BJ (cell line): ENCODE measurements at regions not wholly inside any gene's neighbourhood (a gene's known extent, or its start where the extent isn't known, plus 50 kb on each side); places are given as distances from the start of the nearest gene placed in this dataset.

Source experiments
- CTCF ChIA-PET: fragments of 350-600 bp; formaldehyde crosslinking; extraction: SDS; loops from one replicate; lab custom pipeline; 2021; ENCODE audit warnings: antibody characterized with exemption, inconsistent platforms; lab: Yijun Ruan, JAX
- POLR2A ChIA-PET: fragments of 300-600 bp; sonication (Branson Sonifier 250); formaldehyde crosslinking; extraction: SDS; loops from one replicate; lab custom pipeline; 2021; ENCODE audit warnings: antibody characterized with exemption; lab: Charles Lee
- DNase-seq: peaks from one replicate; pipeline ENCODE4 v3.0.0-alpha.2; 2011; ENCODE audit warnings: low read depth
- H3K27me3 ChIP-seq: 2 replicates; pipeline ENCODE4 v1.6.0; 2011; ENCODE audit warnings: low read length; ENCODE audit not compliant: control insufficient read depth, insufficient read depth
- H3K36me3 ChIP-seq: 2 replicates; pipeline ENCODE4 v1.5.1; 2011; ENCODE audit warnings: low read length; ENCODE audit not compliant: control insufficient read depth, insufficient read depth
- H3K4me3 ChIP-seq: 2 replicates; pipeline ENCODE4 v1.5.1; 2011; ENCODE audit warnings: low read depth, mild to moderate bottlenecking, control low read depth, low read length
- TF ChIP-seq, protein P1 (sequence below): IDR thresholded peaks from 2 replicates; pipeline ENCODE4 v1.5.1; 2011; ENCODE audit warnings: low read depth, mild to moderate bottlenecking, control low read depth, inconsistent platforms, low read length, moderate library complexity; ENCODE audit not compliant: insufficient read depth

- no peak for DNase-seq
- ChIA-PET POLR2A (no interaction called here), CTCF (interaction anchor here (0.6 kb wide), 1 partner anchor 298 kb away, joined by 4 read pairs; no protein-coding TSS in a partner anchor)
- H3K4me3 ChIP-seq = no peak overlapping the region
- H3K36me3 ChIP-seq = no peaks in the 10 kb centered on the region
- TF ChIP-seq, protein P1, sequence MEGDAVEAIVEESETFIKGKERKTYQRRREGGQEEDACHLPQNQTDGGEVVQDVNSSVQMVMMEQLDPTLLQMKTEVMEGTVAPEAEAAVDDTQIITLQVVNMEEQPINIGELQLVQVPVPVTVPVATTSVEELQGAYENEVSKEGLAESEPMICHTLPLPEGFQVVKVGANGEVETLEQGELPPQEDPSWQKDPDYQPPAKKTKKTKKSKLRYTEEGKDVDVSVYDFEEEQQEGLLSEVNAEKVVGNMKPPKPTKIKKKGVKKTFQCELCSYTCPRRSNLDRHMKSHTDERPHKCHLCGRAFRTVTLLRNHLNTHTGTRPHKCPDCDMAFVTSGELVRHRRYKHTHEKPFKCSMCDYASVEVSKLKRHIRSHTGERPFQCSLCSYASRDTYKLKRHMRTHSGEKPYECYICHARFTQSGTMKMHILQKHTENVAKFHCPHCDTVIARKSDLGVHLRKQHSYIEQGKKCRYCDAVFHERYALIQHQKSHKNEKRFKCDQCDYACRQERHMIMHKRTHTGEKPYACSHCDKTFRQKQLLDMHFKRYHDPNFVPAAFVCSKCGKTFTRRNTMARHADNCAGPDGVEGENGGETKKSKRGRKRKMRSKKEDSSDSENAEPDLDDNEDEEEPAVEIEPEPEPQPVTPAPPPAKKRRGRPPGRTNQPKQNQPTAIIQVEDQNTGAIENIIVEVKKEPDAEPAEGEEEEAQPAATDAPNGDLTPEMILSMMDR = no peak
- H3K27me3 ChIP-seq = no peaks in the 10 kb centered on the region
Measured at GRCh38 chr12:22740656-22741355, 115.8 kb downstream of the ETNK1 start.

DNA sequence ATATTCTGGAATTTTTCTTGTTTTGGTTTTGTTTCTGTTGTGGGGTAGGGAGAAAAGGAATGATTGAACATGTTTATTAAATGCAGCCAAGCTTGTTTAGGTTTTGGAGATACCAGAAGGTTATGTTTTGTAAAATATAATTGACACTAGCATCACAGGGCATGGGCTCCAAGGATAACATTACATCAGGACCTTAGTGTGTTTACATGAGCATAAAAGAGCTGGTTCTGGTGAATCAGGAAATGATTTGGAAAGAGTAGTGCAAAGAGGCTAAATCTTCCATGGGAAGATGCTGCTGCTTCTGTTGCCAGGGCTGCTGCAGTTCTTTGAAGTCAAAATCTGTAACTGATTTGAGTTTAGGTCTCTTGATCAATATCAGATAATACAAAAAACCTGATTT, 118.7 kb downstream of the ETNK1 start:
- ChIA-PET CTCF (no interaction called here), POLR2A (no interaction called here)
- TF ChIP-seq, protein P1 = no peak
- no peak for DNase-seq
- Histone ChIP-seq H3K4me3 (no peak overlapping the region), H3K36me3 (no peaks in the 10 kb centered on the region), H3K27me3 (no peaks in the 10 kb centered on the region)

DNA sequence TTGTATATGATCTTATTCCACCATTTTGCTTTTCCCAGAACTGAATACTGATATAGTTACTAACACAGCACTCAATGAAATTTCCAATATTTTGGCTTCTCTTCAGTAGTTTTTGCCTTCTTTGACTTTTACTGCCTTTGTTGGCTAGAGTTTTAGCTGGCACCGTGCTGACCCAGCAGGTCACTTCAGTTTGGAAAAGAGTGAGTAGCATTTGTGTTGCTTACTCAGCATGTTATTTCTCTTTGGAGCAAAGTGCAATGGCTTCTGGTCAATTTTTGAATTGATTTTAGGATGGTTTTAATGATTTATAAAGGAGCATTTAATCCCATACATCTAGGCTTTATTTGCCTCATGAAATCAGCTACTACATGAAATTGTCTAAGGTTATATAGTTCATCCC, 119.2 kb downstream of the ETNK1 start:
- no peaks in the 10 kb centered on the region for H3K36me3 ChIP-seq
- no peak for DNase-seq
- H3K4me3 ChIP-seq = no peak overlapping the region
- CTCF ChIA-PET = no interaction called here
- POLR2A ChIA-PET = no interaction called here
- TF ChIP-seq, protein P1 = no peak
- H3K27me3 ChIP-seq = no peaks in the 10 kb centered on the region

GRCh38 chr12:22746720-22747119, 121.7 kb downstream of the ETNK1 start:
- ChIA-PET CTCF (no interaction called here), POLR2A (no interaction called here)
- TF ChIP-seq, protein P1 = no peak
- no peak for DNase-seq
- no peak overlapping the region for H3K4me3 ChIP-seq
- no peaks in the 10 kb centered on the region for H3K36me3 ChIP-seq
- no peaks in the 10 kb centered on the region for H3K27me3 ChIP-seq

GRCh38 chr12:22755629-22756028, 130.7 kb downstream of the ETNK1 start:
- TF ChIP-seq, protein P1 = no peak
- POLR2A ChIA-PET = no interaction called here

More at GRCh38 chr12:22755629-22756028, 130.7 kb downstream of the ETNK1 start:
- CTCF ChIA-PET = no interaction called here
- Histone ChIP-seq H3K4me3 (no peak overlapping the region), H3K36me3 (no peaks in the 10 kb centered on the region), H3K27me3 (no peaks in the 10 kb centered on the region)
- no peak for DNase-seq
